ENCODE measurements at regions not wholly inside any gene's neighbourhood (a gene's known extent, or its start where the extent isn't known, plus 50 kb on each side); places are given as distances from the start of the nearest gene placed in this dataset.

DNA sequence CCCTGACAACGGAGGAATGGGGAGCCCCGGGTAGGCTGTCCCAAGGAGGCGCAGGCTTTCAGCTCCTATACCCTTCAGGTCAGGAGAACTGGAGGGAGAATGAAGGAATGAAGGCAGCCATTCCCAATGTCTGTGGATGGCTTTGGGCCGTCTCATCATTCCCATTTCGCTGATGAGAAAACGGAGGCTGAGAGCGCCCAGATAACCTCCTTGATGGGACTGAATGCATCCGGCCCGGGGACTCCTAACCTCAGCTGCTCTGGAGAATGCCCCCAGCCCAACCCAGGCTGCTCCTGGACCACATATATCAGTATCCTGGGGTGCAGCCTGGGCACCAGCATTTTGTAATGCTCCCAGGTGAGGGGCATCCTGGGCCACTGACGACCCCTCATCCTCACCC is 52.6 kb upstream of the RNU6ATAC start:
- Histone ChIP-seq H4K91ac (ENCODE audit: insufficient read depth, low read depth, low read length) (peak overlapping the region; percentile 95), H3K4me3 (ENCODE audit: insufficient read depth, low read depth, low read length) (no peak overlapping the region), H3K18ac (ENCODE audit: low read depth, low read length) (peak overlapping the region; percentile 97), H3K23ac (ENCODE audit: low read depth, low read length) (0 out of 2 replicates have a peak overlapping the region, but pooled peaks have one; percentile 86), H3K27ac (ENCODE audit: insufficient read depth, low read length) (peak overlapping the region; percentile 99; the same call in 1 of the 2 replicates), H3K4ac (ENCODE audit: low read depth, low read length) (peak overlapping the region; percentile 99), H3K4me1 (ENCODE audit: control insufficient read depth, insufficient read depth, low read length) (peaks cover 34% of the 10 kb centered on the region), H2BK20ac (ENCODE audit: low read depth, low read length) (peak overlapping the region; percentile 87), H4K8ac (ENCODE audit: low read depth in 2 of 2, low read length in 2 of 2) (peak overlapping the region in 1 of 2 experiments; percentile 94; a peak in 2 of 4 replicates), H3K4me2 (ENCODE audit: low read depth, low read length) (no peak overlapping the region), H3K56ac (ENCODE audit: extremely low read depth, insufficient read depth, low read length) (peak overlapping the region; percentile 64; the same call in 1 of the 2 replicates), H3K9me1 (ENCODE audit: insufficient read depth, low read length) (peaks cover 15% of the 10 kb centered on the region; the same call in 1 of the 2 replicates), H4K5ac (ENCODE audit: low read depth, low read length) (peak overlapping the region; percentile 95), H3K9ac (ENCODE audit: low read depth, low read length) (no peak overlapping the region), H2AK9ac (replicated peaks; ENCODE audit: low read depth, low read length, poor library complexity) (peak overlapping the region; percentile 89), H2BK15ac (ENCODE audit: low read depth, low read length) (peak overlapping the region; percentile 94), H3K27me3 (ENCODE audit: control insufficient read depth, insufficient read depth, low read length) (no peaks in the 10 kb centered on the region), H4K20me1 (ENCODE audit: insufficient read depth, low read length) (no peaks in the 10 kb centered on the region), H2AFZ (replicated peaks; ENCODE audit: low read length, poor library complexity) (peak overlapping the region; percentile 90), H3K79me1 (ENCODE audit: low read depth in 1 of 2, low read length in 2 of 2) (no peaks in the 10 kb centered on the region), H2BK5ac (ENCODE audit: low read depth, low read length, poor library complexity, severe bottlenecking) (peak overlapping the region; percentile 89), H3K9me3 (ENCODE audit: control insufficient read depth, insufficient read depth, low read length) (peaks cover 3% of the 10 kb centered on the region; the same call in 1 of the 2 replicates), H2BK120ac (ENCODE audit: low read depth, low read length) (peak overlapping the region; percentile 92), H3K14ac (replicated peaks; ENCODE audit: low read depth, low read length) (peak overlapping the region; percentile 56), H2AK5ac (ENCODE audit: low read depth, low read length) (peak overlapping the region; percentile 90; the same call in 1 of the 2 replicates), H3K36me3 (ENCODE audit: control insufficient read depth, insufficient read depth, low read length) (no peaks in the 10 kb centered on the region)
- 100% methylated on average over 7 of the region's 10 CpGs; no CpG with 5 or more reads in 1 of the 2 experiments for WGBS, 2 experiments (ENCODE audit: extremely low coverage in 2 of 2, insufficient read length in 1 of 2)
- no peak for ATAC-seq (ENCODE audit: low read depth)
- dilution Hi-C loops (cut with HindIII; ENCODE audit: low sequenced_read_pairs, unreplicated experiment) = no loop called here
- TF ChIP-seq POLR2A (IDR thresholded peaks at IDR 0.05; ENCODE audit: low read depth, low read length) (no peak), BHLHE40 (IDR thresholded peaks at IDR 0.05; ENCODE audit: low read depth, low read length) (no peak), CHD1 (IDR thresholded peaks at IDR 0.05; ENCODE audit: low read depth, low read length) (no peak), MAFK (IDR thresholded peaks at IDR 0.05; ENCODE audit: low read depth, low read length) (no peak), NFE2L2 (IDR thresholded peaks at IDR 0.05; ENCODE audit: low read depth, low read length) (no peak), SMC3 (IDR thresholded peaks at IDR 0.05; ENCODE audit: low read depth, low read length) (no peak), CEBPB (IDR thresholded peaks at IDR 0.05; ENCODE audit: low read depth, low read length) (no peak), FOS (IDR thresholded peaks at IDR 0.05; ENCODE audit: low read depth, low read length) (no peak)
- TF ChIP-seq, protein P1, sequence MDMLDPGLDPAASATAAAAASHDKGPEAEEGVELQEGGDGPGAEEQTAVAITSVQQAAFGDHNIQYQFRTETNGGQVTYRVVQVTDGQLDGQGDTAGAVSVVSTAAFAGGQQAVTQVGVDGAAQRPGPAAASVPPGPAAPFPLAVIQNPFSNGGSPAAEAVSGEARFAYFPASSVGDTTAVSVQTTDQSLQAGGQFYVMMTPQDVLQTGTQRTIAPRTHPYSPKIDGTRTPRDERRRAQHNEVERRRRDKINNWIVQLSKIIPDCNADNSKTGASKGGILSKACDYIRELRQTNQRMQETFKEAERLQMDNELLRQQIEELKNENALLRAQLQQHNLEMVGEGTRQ (IDR thresholded peaks at IDR 0.05; ENCODE audit: low read depth, low read length) = no peak
- TF ChIP-seq, protein P2, sequence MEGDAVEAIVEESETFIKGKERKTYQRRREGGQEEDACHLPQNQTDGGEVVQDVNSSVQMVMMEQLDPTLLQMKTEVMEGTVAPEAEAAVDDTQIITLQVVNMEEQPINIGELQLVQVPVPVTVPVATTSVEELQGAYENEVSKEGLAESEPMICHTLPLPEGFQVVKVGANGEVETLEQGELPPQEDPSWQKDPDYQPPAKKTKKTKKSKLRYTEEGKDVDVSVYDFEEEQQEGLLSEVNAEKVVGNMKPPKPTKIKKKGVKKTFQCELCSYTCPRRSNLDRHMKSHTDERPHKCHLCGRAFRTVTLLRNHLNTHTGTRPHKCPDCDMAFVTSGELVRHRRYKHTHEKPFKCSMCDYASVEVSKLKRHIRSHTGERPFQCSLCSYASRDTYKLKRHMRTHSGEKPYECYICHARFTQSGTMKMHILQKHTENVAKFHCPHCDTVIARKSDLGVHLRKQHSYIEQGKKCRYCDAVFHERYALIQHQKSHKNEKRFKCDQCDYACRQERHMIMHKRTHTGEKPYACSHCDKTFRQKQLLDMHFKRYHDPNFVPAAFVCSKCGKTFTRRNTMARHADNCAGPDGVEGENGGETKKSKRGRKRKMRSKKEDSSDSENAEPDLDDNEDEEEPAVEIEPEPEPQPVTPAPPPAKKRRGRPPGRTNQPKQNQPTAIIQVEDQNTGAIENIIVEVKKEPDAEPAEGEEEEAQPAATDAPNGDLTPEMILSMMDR (conservative IDR thresholded peaks at IDR 0.05; ENCODE audit: low read depth, low read length) = no peak
- no peak for DNase-seq
- ChIA-PET POLR2A (ENCODE audit: unreplicated experiment) (interaction anchor here (1.6 kb wide), 1 partner anchor 10 kb away, joined by 4 read pairs; no protein-coding TSS in a partner anchor), CTCF (interaction anchor here (1.0 kb wide), 1 partner anchor 19 kb away, joined by 3 read pairs; no protein-coding TSS in a partner anchor)
- no TSS peak for BruUV-seq (replicated peaks)
- in situ Hi-C loops (cut with MboI; ENCODE audit: low sequenced_read_pairs) = no loop called here
- intact Hi-C loops (cut with micrococcal nuclease) = loop anchor here (5.0 kb wide), 1 partner anchor 100 kb away; no protein-coding TSS in a partner anchor
